H9 (cell line): ENCODE measurements at regions not wholly inside any gene's neighbourhood (a gene's known extent, or its start where the extent isn't known, plus 50 kb on each side); places are given as distances from the start of the nearest gene placed in this dataset.

ENCODE experiments used
- DNase-seq: peaks from one replicate; pipeline ENCODE4 v3.0.0-alpha.2; 2017
- H2AFZ ChIP-seq: one replicate; pipeline ENCODE4 v1.6.1; 2013; ENCODE audit warnings: mild to moderate bottlenecking, low read length, control low read depth, moderate library complexity
- H2AK5ac ChIP-seq: 2 replicates; pipeline ENCODE4 v1.6.1; 2013; ENCODE audit warnings: low read length, control low read depth, mixed read lengths; ENCODE audit not compliant: insufficient read length
- H2BK120ac ChIP-seq: one replicate; pipeline ENCODE4 v1.6.1; 2013; ENCODE audit warnings: low read depth, mild to moderate bottlenecking, low read length, control low read depth, inconsistent platforms; ENCODE audit not compliant: poor library complexity, severe bottlenecking
- H2BK12ac ChIP-seq: 2 replicates; pipeline ENCODE4 v1.6.1; 2013; ENCODE audit warnings: low read length, control low read depth, mixed read lengths, low read depth; ENCODE audit not compliant: insufficient read length
- H2BK15ac ChIP-seq: 2 replicates; pipeline ENCODE4 v1.6.1; 2013; ENCODE audit warnings: low read depth, low read length, control low read depth
- H2BK20ac ChIP-seq: one replicate; pipeline ENCODE4 v1.6.1; 2013; ENCODE audit warnings: low read depth, mild to moderate bottlenecking, low read length, control low read depth, inconsistent platforms; ENCODE audit not compliant: poor library complexity, severe bottlenecking
- H2BK5ac ChIP-seq: 2 replicates; pipeline ENCODE4 v1.6.1; 2013; ENCODE audit warnings: low read length, control low read depth, mixed read lengths; ENCODE audit not compliant: insufficient read length
- H3K14ac ChIP-seq: 2 replicates; pipeline ENCODE4 v1.6.1; 2013; ENCODE audit warnings: low read length, control low read depth; ENCODE audit not compliant: insufficient read depth
- H3K18ac ChIP-seq: 2 replicates; pipeline ENCODE4 v1.6.1; 2013; ENCODE audit warnings: low read depth, mild to moderate bottlenecking, mixed read lengths, low read length, control low read depth; ENCODE audit not compliant: insufficient read length
- H3K23ac ChIP-seq: 2 replicates; pipeline ENCODE4 v1.6.1; 2013; ENCODE audit warnings: low read length, control low read depth, mixed read lengths, low read depth; ENCODE audit not compliant: insufficient read length
- H3K23me2 ChIP-seq: 2 replicates; pipeline ENCODE4 v1.6.1; 2013; ENCODE audit warnings: low read depth, mild to moderate bottlenecking, mixed read lengths, low read length, control low read depth; ENCODE audit not compliant: insufficient read length, poor library complexity, severe bottlenecking
- H3K27ac ChIP-seq: 2 replicates; pipeline ENCODE4 v1.5.1; 2013; ENCODE audit warnings: low read length, control low read depth, mixed read lengths, low read depth; ENCODE audit not compliant: insufficient read length
- H3K27me3 ChIP-seq: 2 replicates; pipeline ENCODE4 v1.6.1; 2013; ENCODE audit warnings: low read length, control low read depth, inconsistent platforms; ENCODE audit not compliant: insufficient read depth
- H3K4ac ChIP-seq: 2 replicates; pipeline ENCODE4 v1.6.1; 2013; ENCODE audit warnings: low read depth, mild to moderate bottlenecking, control low read depth, inconsistent platforms, low read length, moderate library complexity
- H3K4me1 ChIP-seq: 2 replicates; pipeline ENCODE4 v1.6.1; 2013; ENCODE audit warnings: low read length, control low read depth, inconsistent platforms; ENCODE audit not compliant: insufficient read depth
- H3K4me2 ChIP-seq: 2 replicates; pipeline ENCODE4 v1.6.1; 2013; ENCODE audit warnings: low read length, control low read depth, mixed read lengths; ENCODE audit not compliant: insufficient read length, insufficient read depth
- H3K56ac ChIP-seq: 2 replicates; pipeline ENCODE4 v1.6.1; 2013; ENCODE audit warnings: low read depth, mild to moderate bottlenecking, mixed read lengths, low read length, control low read depth; ENCODE audit not compliant: insufficient read length
- H3K79me1 ChIP-seq: 2 replicates; pipeline ENCODE4 v1.6.1; 2013; ENCODE audit warnings: low read depth, mild to moderate bottlenecking, moderate library complexity, low read length, control low read depth, inconsistent platforms; ENCODE audit not compliant: insufficient read depth, poor library complexity, severe bottlenecking
- H3K79me2 ChIP-seq: 2 replicates; pipeline ENCODE4 v1.6.1; 2013; ENCODE audit warnings: low read length, control low read depth, inconsistent platforms; ENCODE audit not compliant: insufficient read depth
- H3K9ac ChIP-seq: 2 replicates; pipeline ENCODE4 v1.6.1; 2013; ENCODE audit warnings: low read length, control low read depth, mixed read lengths; ENCODE audit not compliant: insufficient read length; ENCODE audit errors: extremely low read depth
- H3K9me3 ChIP-seq: one replicate; pipeline ENCODE4 v1.6.1; 2013; ENCODE audit warnings: low read depth, low read length, inconsistent platforms; ENCODE audit not compliant: control insufficient read depth
- H3T11ph ChIP-seq: one replicate; pipeline ENCODE4 v1.6.1; 2013; ENCODE audit warnings: mild to moderate bottlenecking, low read length, control low read depth, inconsistent platforms
- H4K20me1 ChIP-seq: one replicate; pipeline ENCODE4 v1.6.1; 2013; ENCODE audit not compliant: control insufficient read depth, insufficient read length, insufficient read depth
- H4K5ac ChIP-seq: 2 replicates; pipeline ENCODE4 v1.6.1; 2013; ENCODE audit warnings: low read depth, mild to moderate bottlenecking, mixed read lengths, low read length, control low read depth; ENCODE audit not compliant: insufficient read length
- H4K8ac ChIP-seq: replicated peaks from 2 replicates; pipeline ENCODE4 v1.6.1; 2013; ENCODE audit warnings: low read length, control low read depth, mixed read lengths, low read depth; ENCODE audit not compliant: insufficient read length
- H4K91ac ChIP-seq: 2 replicates; pipeline ENCODE4 v1.6.1; 2013; ENCODE audit warnings: low read depth, mild to moderate bottlenecking, moderate library complexity, mixed read lengths, low read length, control low read depth; ENCODE audit not compliant: insufficient read length
- H3K27ac Mint-ChIP-seq, 3 experiments: 2 replicates in 2 of 3; 3 replicates in 1 of 3; pipeline ENCODE4 v1.8.0; 2020 to 2021; ENCODE audit warnings: mixed read lengths in 3 of 3, mild to moderate bottlenecking in 1 of 3, moderate library complexity in 1 of 3
- H3K27me3 Mint-ChIP-seq: 2 replicates; pipeline ENCODE4 v1.8.0; 2021; ENCODE audit warnings: low read depth, mild to moderate bottlenecking, moderate library complexity, mixed read lengths
- H3K36me3 Mint-ChIP-seq, 3 experiments: 2 replicates in 2 of 3; 3 replicates in 1 of 3; pipeline ENCODE4 v1.8.0; 2020 to 2021; ENCODE audit warnings: low read depth in 3 of 3, mixed read lengths in 3 of 3; ENCODE audit not compliant: insufficient read depth in 1 of 3
- H3K4me1 Mint-ChIP-seq, 2 experiments: 2 replicates each; pipeline ENCODE4 v1.8.0; 2020; ENCODE audit warnings: mixed read lengths in 2 of 2
- H3K4me3 Mint-ChIP-seq, 2 experiments: 2 replicates in 1 of 2; 3 replicates in 1 of 2; pipeline ENCODE4 v1.8.0; 2020 to 2021; ENCODE audit warnings: mild to moderate bottlenecking in 2 of 2, mixed read lengths in 2 of 2, moderate library complexity in 1 of 2
- H3K9me3 Mint-ChIP-seq, 2 experiments: 2 replicates in 1 of 2; 3 replicates in 1 of 2; pipeline ENCODE4 v1.8.0; 2020; ENCODE audit warnings: mild to moderate bottlenecking in 2 of 2, mixed read lengths in 2 of 2, moderate library complexity in 1 of 2
- CTCF ChIP-seq: fragments of 200-600 bp; sonication (generic); conservative IDR thresholded peaks from 3 replicates; pipeline ENCODE4 v1.8.0; 2021; ENCODE audit warnings: antibody characterized with exemption, mild to moderate bottlenecking
- WGBS: extraction: QIAGEN DNeasy Blood & Tissue Kit; methylation state at CpG from one replicate; pipeline ENCODE4 v1.1.7; 2013; ENCODE audit warnings: missing lambda C conversion rate, low lambda C conversion rate, mixed read lengths; ENCODE audit not compliant: insufficient read length; ENCODE audit errors: extremely low coverage; 5-methylcytosine and 5-hydroxymethylcytosine counted together

DNA sequence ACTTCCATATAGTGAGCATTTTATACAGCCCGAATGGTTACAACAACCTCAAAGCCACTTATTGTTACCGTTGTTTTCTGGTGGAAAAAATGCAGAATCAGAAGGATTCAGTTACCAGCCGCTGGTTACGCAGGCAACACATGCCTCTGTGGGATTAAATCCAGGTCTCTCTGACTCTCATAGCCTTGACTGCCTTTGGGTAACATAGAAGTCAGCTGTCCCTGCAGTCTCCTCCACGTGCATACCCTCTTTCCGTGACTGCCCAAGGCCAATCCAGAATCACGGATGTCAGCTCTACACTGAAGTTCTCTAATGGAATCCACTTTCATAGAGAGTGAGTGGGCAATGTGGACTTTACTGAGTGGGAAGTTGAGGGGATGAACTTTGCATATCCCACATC lies 189.5 kb upstream of the DNAJC19 start:
- no peak overlapping the region for H2BK15ac ChIP-seq

More for the DNA sequence above, 189.5 kb upstream of the DNAJC19 start:
- Mint-ChIP-seq H3K4me3 (no peak overlapping the region), H3K36me3 (no peaks in the 10 kb centered on the region; a peak in 1 of 7 replicates), H3K27ac (no peak overlapping the region), H3K9me3 (no peaks in the 10 kb centered on the region; a peak in 1 of 5 replicates), H3K27me3 (no peaks in the 10 kb centered on the region), H3K4me1 (peaks cover 14 to 18% of the 10 kb centered on the region in 2 experiments)
- WGBS: no CpG with 5 or more reads among the region's 7 CpGs
- H3K4ac ChIP-seq: no peak overlapping the region
- H2BK5ac ChIP-seq: no peak overlapping the region
- no peaks in the 10 kb centered on the region for H3K23me2 ChIP-seq
- no peak overlapping the region for H3T11ph ChIP-seq
- H3K79me2 ChIP-seq: no peaks in the 10 kb centered on the region
- no peak overlapping the region for H3K56ac ChIP-seq
- no peak for DNase-seq
- TF ChIP-seq CTCF: no peak
- no peak overlapping the region for H2AK5ac ChIP-seq
- no peaks in the 10 kb centered on the region for H3K4me1 ChIP-seq
- H4K91ac ChIP-seq: no peak overlapping the region
- H2AFZ ChIP-seq: no peak overlapping the region
- H3K23ac ChIP-seq: no peak overlapping the region
- H2BK12ac ChIP-seq: no peak overlapping the region
- H3K9ac ChIP-seq: no peak overlapping the region
- no peak overlapping the region for H2BK120ac ChIP-seq
- H3K4me2 ChIP-seq: no peak overlapping the region
- H3K18ac ChIP-seq: no peak overlapping the region
- H3K27ac ChIP-seq: no peak overlapping the region
- no peak overlapping the region for H2BK20ac ChIP-seq
- H4K8ac ChIP-seq: no peak overlapping the region
- H4K20me1 ChIP-seq: no peaks in the 10 kb centered on the region
- H3K9me3 ChIP-seq: no peaks in the 10 kb centered on the region
- H3K14ac ChIP-seq: no peak overlapping the region
- H3K27me3 ChIP-seq: no peaks in the 10 kb centered on the region
- H3K79me1 ChIP-seq: no peaks in the 10 kb centered on the region
- H4K5ac ChIP-seq: no peak overlapping the region
